ENCODE measurements at regions not wholly inside any gene's neighbourhood (a gene's known extent, or its start where the extent isn't known, plus 50 kb on each side); places are given as distances from the start of the nearest gene placed in this dataset.

GRCh38 chr6:6781873-6782227 is 193.3 kb downstream of the LY86 start:
- DNase-seq (ENCODE audit: low spot score) (no peak), ATAC-seq (ENCODE audit: low read depth) (no peak)
- Histone ChIP-seq H3K27ac (ENCODE audit: poor library complexity, severe bottlenecking) (peak overlapping the region; percentile 57), H3K36me3 (ENCODE audit: low read depth) (no peaks in the 10 kb centered on the region), H3K9me3 (ENCODE audit: severe bottlenecking) (no peaks in the 10 kb centered on the region), H3K27me3 (ENCODE audit: insufficient read depth, poor library complexity, severe bottlenecking) (no peaks in the 10 kb centered on the region), H3K4me3 (ENCODE audit: severe bottlenecking) (no peak overlapping the region), H3K4me1 (ENCODE audit: insufficient read depth, poor library complexity, severe bottlenecking) (peaks cover 20% of the 10 kb centered on the region)
- TF ChIP-seq CTCF (IDR thresholded peaks at IDR 0.05; ENCODE audit: poor library complexity, severe bottlenecking): no peak

- TF ChIP-seq CTCF (IDR thresholded peaks at IDR 0.05; ENCODE audit: poor library complexity, severe bottlenecking): no peak
- Histone ChIP-seq H3K4me1 (ENCODE audit: insufficient read depth, poor library complexity, severe bottlenecking) (peaks cover 24% of the 10 kb centered on the region), H3K4me3 (ENCODE audit: severe bottlenecking) (no peak overlapping the region), H3K9me3 (ENCODE audit: severe bottlenecking) (no peaks in the 10 kb centered on the region), H3K27ac (ENCODE audit: poor library complexity, severe bottlenecking) (no peak overlapping the region), H3K36me3 (ENCODE audit: low read depth) (no peaks in the 10 kb centered on the region), H3K27me3 (ENCODE audit: insufficient read depth, poor library complexity, severe bottlenecking) (no peaks in the 10 kb centered on the region)
- DNase-seq (ENCODE audit: low spot score): no peak
- no peak; the same call in 2 of the 3 replicates for ATAC-seq (ENCODE audit: low read depth)
These were observed 195.2 kb downstream of the LY86 start for GRCh38 chr6:6783721-6784120.

- Histone ChIP-seq H3K27me3 (ENCODE audit: insufficient read depth, poor library complexity, severe bottlenecking) (no peaks in the 10 kb centered on the region), H3K36me3 (ENCODE audit: low read depth) (no peaks in the 10 kb centered on the region), H3K4me1 (ENCODE audit: insufficient read depth, poor library complexity, severe bottlenecking) (peaks cover 24% of the 10 kb centered on the region), H3K9me3 (ENCODE audit: severe bottlenecking) (no peaks in the 10 kb centered on the region), H3K27ac (ENCODE audit: poor library complexity, severe bottlenecking) (no peak overlapping the region), H3K4me3 (ENCODE audit: severe bottlenecking) (no peak overlapping the region)
- no peak for TF ChIP-seq CTCF (IDR thresholded peaks at IDR 0.05; ENCODE audit: poor library complexity, severe bottlenecking)
- no peak for ATAC-seq (ENCODE audit: low read depth)
- no peak for DNase-seq (ENCODE audit: low spot score)
These were observed 196.1 kb downstream of the LY86 start for GRCh38 chr6:6784514-6785162.

- DNase-seq (ENCODE audit: low spot score) (no peak), ATAC-seq (ENCODE audit: low read depth) (no peak)
- Histone ChIP-seq H3K27ac (ENCODE audit: poor library complexity, severe bottlenecking) (no peak overlapping the region), H3K9me3 (ENCODE audit: severe bottlenecking) (no peaks in the 10 kb centered on the region), H3K4me3 (ENCODE audit: severe bottlenecking) (no peak overlapping the region), H3K4me1 (ENCODE audit: insufficient read depth, poor library complexity, severe bottlenecking) (peaks cover 24% of the 10 kb centered on the region), H3K36me3 (ENCODE audit: low read depth) (no peaks in the 10 kb centered on the region), H3K27me3 (ENCODE audit: insufficient read depth, poor library complexity, severe bottlenecking) (no peaks in the 10 kb centered on the region)
- TF ChIP-seq CTCF (IDR thresholded peaks at IDR 0.05; ENCODE audit: poor library complexity, severe bottlenecking): no peak
These were observed 196.6 kb downstream of the LY86 start for GRCh38 chr6:6785163-6785521.

GRCh38 chr6:6788394-6789032 is 200.0 kb downstream of the LY86 start:
- Histone ChIP-seq H3K36me3 (ENCODE audit: low read depth) (no peaks in the 10 kb centered on the region), H3K27ac (ENCODE audit: poor library complexity, severe bottlenecking) (no peak overlapping the region), H3K27me3 (ENCODE audit: insufficient read depth, poor library complexity, severe bottlenecking) (no peaks in the 10 kb centered on the region), H3K4me3 (ENCODE audit: severe bottlenecking) (no peak overlapping the region), H3K9me3 (ENCODE audit: severe bottlenecking) (no peaks in the 10 kb centered on the region), H3K4me1 (ENCODE audit: insufficient read depth, poor library complexity, severe bottlenecking) (peaks cover 20% of the 10 kb centered on the region)
- no peak for DNase-seq (ENCODE audit: low spot score)
- peak; percentile 30 for TF ChIP-seq CTCF (IDR thresholded peaks at IDR 0.05; ENCODE audit: poor library complexity, severe bottlenecking)
- ATAC-seq (ENCODE audit: low read depth): no peak

Data from RWPE2 (cell line).